ENCODE measurements at regions not wholly inside any gene's neighbourhood (a gene's known extent, or its start where the extent isn't known, plus 50 kb on each side); places are given as distances from the start of the nearest gene placed in this dataset.

DNA sequence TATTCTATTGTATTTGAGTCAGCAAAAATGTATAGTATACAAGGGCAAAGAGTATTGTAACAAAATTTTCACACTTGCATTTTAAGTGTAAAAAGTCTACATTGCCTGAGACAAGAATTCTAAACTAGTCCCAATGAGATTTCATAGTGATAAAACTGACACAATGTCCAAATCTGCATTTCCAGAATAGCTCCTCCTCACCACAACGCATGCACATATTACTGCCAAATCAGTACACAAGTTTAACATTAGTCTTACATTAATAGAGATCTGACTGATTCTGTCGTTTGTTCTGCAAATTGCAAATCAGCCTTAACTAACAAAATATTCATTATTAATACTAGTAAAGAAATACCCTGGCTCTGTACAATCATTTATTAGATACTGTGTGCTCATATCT, 222.2 kb upstream of the NEIL3 start:
- DNase-seq (ENCODE audit: low read depth) = no peak
- H3K4me3 ChIP-seq (ENCODE audit: low read depth, low read length) = no peak overlapping the region

DNA sequence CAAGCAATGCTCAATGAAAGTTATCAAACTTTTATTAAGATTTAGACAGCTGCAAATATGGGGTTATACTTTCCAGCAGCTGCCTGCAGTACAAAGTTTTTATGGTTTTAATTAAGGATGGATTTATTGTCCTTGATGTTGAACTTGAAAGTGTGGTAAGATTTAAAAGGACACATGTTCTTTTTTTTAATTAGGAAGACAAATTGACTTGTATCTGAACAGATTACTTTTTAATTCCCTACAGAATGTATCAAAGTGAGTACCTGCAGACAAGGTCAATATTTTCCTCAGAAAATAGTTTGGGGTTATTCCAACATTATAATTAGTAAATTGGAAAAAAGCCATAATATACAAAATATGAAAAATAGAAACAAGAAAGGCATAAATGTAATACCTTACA, 218.2 kb upstream of the NEIL3 start:
- DNase-seq (ENCODE audit: low read depth) = no peak
- H3K4me3 ChIP-seq (ENCODE audit: low read depth, low read length) = no peak overlapping the region

DNA sequence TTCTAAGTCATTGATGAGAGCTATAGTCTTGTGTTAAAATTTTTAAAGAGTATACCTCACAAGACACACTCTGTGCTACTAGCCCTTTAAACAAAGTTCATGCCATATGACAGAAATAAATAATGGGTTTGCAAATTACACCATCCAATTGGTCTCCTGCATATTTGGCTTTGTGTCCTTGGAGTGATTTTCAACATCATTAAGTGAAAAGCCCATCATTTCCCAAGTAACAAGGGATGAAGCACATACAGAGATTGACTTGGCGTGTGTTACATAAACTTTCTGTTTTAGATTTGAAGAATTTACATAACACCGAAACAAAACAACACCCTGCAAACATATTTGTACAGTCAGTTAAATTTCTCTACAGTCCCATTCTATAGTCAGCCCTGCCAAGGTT, 216.9 kb upstream of the NEIL3 start:
- no peak overlapping the region for H3K4me3 ChIP-seq (ENCODE audit: low read depth, low read length)
- no peak for DNase-seq (ENCODE audit: low read depth)

DNA sequence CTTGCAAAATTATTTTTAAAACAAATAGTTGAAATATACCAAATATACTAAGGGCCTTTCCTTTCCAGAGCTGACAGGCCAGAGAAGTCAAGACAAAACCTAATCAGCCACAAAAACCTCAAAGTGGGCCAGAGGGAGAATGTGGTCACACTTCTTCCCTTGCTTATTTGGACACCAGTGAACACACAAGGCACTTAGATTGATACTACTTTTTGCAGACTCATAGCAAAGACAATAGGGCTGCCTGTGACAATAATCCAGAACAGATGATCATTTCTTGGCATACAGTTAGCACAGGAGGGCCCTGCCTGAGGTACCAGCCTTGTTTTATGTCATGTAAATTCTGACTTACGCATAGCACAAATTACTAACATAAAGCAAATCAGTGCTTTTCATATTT, 215.7 kb upstream of the NEIL3 start:
- no peak for DNase-seq (ENCODE audit: low read depth)
- no peak overlapping the region for H3K4me3 ChIP-seq (ENCODE audit: low read depth, low read length)

DNA sequence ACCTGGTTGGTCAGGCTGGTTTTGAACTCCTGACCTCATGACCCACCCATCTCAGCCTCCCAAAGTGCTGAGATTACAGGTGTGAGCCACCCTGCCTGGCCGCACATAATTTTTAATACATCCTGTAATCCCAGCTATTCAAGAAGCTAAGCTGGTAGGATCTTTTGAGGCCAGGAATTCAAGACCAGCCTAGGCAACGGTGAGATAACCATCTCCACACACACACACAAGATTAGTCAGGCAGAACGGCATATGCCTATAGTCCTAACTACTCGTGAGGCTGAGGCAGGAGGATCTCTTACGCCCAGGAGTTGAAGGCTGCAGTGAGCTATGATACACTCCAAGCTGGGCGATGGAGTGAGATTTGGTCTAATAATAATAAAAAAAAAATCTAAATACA, 212.4 kb upstream of the NEIL3 start:
- DNase-seq (ENCODE audit: low read depth) = no peak
- H3K4me3 ChIP-seq (ENCODE audit: low read depth, low read length) = no peak overlapping the region

DNA sequence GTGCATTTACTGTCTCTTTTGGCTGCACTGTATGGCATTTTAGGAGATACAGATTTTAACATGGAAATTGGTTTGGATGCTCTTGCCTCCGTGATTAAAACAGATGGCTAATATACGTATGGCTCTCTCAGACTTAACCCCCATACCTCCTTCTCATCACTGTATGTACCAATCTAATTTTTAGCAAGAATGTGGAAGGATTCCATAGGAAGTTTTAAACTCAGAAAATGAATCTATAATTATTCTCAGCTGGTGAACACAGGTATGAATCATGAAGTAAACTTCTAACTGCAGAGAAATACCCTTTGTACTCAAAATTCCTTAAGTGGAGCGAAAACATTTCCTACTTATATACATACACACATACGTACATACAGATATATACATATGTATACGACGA, 210.5 kb upstream of the NEIL3 start:
- no peak for DNase-seq (ENCODE audit: low read depth)
- H3K4me3 ChIP-seq (ENCODE audit: low read depth, low read length) = no peak overlapping the region

DNA sequence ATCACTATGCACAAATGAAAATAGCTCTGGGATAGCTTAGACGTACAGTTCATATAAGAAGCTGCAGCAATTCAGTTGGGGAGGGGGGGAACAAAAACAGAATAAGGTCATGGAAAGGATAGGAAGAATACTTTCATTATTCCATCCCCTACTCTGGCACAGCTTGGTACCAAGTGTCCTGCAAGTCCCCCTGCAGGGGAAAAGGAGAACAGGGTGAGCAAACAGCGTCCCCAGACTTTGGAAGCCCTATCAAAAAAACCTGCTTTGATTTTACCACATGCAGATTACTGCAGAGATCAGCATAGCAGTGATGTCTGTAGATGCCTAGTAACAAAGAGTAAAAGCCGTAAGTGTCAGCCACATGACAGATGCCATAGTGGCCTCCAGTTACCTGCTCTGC, 209.4 kb upstream of the NEIL3 start:
- H3K4me3 ChIP-seq (ENCODE audit: low read depth, low read length) = no peak overlapping the region
- no peak for DNase-seq (ENCODE audit: low read depth)

DNA sequence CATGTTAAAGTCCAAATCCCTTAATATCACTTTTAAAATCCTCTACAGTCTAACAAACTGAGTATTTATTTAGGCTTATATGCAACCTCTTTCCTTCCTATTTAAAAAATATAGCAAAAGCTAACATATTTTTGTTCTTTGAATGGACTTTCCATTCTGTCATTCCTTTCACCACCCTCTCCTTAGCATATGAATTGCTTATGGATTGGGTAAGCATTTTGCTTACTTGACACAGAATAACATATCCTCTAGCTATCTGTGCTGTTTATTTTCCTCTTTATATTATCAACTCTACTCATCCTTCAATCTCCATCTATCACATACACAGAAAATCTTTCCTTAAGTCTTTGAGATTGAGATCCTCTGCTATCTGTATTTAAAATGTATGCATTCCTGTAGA, 206.1 kb upstream of the NEIL3 start:
- no peak for DNase-seq (ENCODE audit: low read depth)

DNA sequence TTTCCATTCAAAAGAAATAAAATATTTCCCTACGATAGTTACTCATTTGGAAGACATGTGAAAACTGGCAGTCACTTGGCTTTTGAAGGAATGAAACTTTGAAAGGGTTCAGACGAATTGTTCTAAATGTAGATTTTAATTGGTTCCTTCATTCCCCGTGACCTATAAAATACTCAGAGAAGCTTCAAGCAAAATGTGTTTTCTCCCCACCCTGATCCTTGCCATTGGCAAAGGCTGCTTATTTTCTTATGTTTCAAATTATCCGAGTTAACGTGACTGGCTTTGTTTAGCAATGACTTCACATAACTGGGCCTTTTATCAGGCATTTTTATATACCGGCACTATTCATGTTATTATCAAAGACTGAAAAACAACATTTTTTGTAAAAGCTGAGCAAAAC, 204.1 kb upstream of the NEIL3 start:
- no peak overlapping the region for H3K4me3 ChIP-seq (ENCODE audit: low read depth, low read length)
- DNase-seq (ENCODE audit: low read depth) = no peak

More for the DNA sequence above, 206.1 kb upstream of the NEIL3 start:
- H3K4me3 ChIP-seq (ENCODE audit: low read depth, low read length) = no peak overlapping the region

DNA sequence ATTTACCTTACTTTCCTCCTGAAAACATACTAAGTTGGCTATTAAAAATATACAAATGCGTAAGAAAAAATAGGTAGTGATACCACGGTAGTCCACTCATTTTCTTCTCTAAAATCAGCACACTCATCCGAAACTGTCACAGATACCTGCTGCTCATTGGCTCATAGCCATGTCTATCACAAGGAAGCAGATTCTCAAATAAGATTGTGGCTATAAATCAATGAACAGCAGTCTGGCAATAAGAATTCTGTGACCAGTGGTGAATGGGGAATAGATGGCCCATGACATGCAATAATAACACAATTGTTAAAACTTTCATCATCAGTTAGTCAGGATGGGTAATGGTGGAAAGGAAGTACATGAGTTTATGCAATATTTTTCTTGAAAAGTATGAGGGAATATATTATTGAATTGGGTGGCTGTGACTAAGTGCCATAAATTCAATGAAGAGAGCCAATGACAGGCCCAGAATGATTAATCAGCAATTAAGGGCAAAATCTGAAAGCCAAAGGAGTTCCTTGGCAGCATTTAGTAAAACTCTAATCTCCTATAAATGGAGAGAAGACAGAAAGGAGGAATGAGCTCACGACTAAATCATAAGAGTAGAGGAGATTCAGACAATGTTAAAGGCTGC, 202.3 kb upstream of the NEIL3 start:
- DNase-seq (ENCODE audit: low read depth) = peak; percentile 38
- H3K4me3 ChIP-seq (ENCODE audit: low read depth, low read length) = no peak overlapping the region

DNA sequence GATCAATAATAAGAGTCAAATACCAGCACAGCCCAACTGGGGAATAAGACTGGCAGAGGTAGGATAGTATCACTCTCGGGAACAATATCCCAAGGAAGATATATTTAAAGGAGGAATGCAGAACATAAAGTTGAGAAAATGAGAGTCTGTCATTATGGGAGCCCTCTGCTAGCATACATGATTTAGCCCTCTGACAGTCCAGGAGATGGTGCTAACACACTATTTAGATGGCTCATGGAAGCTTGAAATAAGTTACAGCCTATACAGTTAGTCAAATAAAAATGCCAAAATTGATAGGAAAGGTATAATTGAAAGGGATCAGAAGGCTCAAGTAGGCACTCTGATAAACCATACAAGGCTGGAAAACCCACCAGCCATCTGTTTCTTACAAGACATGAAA, 201.0 kb upstream of the NEIL3 start:
- DNase-seq (ENCODE audit: low read depth) = no peak
- no peak overlapping the region for H3K4me3 ChIP-seq (ENCODE audit: low read depth, low read length)

DNA sequence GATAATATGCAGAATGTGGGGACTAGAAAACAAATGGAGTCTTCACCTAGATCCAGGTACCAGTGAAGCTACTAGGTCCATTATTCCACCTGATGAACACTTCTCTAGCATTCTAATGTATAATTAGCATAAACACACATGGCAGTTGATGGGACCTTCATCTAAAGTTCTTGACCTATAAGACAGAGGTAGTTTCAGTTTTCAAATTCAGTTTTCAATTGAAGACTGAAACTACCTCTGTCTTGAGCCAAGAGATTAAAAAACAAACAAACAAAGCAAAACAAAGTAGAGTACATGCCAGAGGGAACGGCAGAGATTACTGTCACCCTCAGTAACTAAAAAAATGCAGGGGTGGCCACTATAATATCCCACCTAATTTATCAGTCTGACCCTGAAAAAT, 199.9 kb upstream of the NEIL3 start:
- no peak for DNase-seq (ENCODE audit: low read depth)
- H3K4me3 ChIP-seq (ENCODE audit: low read depth, low read length) = no peak overlapping the region

DNA sequence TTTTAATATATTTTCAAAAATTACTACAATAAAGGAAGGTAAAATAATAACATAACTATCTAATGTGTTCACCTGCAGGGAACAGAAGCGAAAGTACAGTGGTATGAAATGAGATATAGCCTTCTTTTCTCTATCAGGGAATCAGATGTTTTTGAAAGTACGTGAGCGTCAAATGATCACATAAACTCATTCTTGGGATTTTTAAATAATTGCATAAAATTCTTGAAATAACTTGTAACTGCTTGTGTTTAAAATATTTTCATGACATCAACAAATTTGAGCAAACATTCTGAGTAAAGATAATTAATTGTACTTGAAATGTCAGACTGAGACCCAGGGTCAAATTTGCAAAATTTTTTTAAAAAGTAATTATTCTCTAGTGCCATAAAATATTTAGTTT, 193.5 kb upstream of the NEIL3 start:
- H3K4me3 ChIP-seq (ENCODE audit: low read depth, low read length) = no peak overlapping the region
- DNase-seq (ENCODE audit: low read depth) = no peak

DNA sequence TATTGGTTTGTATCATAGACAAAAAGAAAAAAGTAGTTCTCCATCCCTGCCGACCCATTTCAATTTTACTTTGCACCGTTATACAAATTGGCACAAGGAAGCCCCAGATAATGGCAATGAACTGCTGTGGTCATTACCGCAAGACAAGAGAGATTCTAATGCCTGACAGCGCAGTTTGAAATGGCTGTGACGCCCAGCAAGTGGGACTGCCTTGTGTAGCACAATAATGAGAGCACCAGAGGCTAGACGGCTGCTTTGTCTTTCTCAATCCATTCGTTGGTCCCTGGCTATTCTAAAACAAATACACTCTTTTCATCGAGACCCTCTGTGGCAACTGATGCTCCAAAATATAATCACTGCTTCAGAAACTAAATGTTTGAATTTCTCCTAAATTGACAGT, 192.4 kb upstream of the NEIL3 start:
- no peak overlapping the region for H3K4me3 ChIP-seq (ENCODE audit: low read depth, low read length)

DNA sequence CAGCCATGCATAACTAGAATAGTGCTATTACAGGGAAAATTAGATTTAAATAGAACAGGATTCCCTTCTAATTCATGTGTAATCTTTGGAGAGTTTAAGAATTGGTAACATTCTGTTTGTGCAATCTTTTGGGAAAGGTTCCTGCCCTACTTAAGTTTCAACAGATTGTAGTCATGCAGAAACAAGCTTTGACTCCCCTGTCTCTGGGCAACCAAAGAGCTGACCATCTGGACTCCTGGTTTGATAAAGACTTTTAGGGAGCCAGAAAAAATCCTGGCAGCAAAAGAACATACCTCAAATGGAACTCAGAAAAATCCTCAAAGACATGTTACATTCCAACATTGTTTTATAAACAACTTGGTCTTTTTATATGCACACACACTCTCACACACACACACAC, 191.1 kb upstream of the NEIL3 start:
- H3K4me3 ChIP-seq (ENCODE audit: low read depth, low read length) = no peak overlapping the region
- DNase-seq (ENCODE audit: low read depth) = peak; percentile 92

More for the DNA sequence above, 192.4 kb upstream of the NEIL3 start:
- no peak for DNase-seq (ENCODE audit: low read depth)

DNA sequence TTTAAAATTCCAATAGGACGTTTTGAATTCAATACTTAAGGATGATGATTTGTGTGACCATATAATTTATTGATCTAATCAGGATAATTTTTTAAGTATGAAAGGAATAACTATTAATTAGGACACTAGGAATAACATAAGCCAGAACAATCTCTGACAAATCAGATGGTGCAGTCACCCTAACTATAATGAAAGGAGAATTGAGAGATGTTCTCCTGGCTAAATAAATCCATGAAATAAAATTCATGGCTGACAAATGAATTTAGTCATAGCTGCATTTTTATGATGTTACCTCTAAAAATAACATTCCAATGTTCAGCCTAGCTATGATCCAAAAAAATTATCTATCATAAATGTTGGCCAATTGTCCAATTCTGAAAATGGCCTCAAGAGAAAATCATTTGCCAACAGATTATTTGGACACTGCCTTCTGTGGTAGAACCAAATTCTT, 190.6 kb upstream of the NEIL3 start:
- H3K4me3 ChIP-seq (ENCODE audit: low read depth, low read length) = no peak overlapping the region
- peak; percentile 33 for DNase-seq (ENCODE audit: low read depth)

DNA sequence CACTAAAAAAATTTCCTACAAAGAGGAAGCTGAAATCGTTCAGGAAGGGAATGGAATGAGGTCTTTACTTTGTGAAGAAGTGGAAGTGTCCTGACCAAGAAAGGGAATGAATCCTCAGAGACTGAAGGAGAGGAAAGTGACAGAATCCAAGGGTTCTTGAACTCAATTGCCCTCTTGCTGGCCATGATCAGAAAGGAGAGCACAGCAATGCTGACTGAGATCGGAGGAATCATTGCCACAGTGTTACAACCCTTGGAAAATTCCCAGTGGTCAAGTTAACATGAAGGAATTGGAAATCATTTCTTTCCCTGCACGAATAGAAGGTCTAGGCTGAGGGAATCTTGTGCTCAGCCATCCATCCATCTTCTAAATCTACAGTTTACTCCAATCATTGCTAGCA, 190.0 kb upstream of the NEIL3 start:
- no peak for DNase-seq (ENCODE audit: low read depth)
- no peak overlapping the region for H3K4me3 ChIP-seq (ENCODE audit: low read depth, low read length)

DNA sequence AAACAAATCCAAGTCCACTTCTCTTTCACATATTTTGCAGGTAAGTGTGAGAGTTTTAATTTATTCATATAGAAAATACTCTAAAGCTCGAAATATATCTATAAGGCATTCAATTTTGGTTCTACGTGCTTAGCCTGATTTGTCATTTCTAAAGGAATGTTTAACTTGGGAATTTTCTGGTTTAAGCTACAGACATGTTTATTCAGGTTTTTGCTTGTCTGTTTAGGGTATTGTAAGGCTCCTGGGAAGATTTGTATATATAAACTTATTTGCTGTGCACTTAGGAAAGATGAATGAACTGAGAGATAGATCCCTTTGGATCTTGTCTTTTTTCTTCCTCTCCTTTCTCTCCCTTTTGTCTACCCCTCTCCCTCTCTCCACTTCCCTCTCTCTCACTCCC, 185.9 kb upstream of the NEIL3 start:
- no peak for DNase-seq (ENCODE audit: low read depth)
- H3K4me3 ChIP-seq (ENCODE audit: low read depth, low read length) = no peak overlapping the region

DNA sequence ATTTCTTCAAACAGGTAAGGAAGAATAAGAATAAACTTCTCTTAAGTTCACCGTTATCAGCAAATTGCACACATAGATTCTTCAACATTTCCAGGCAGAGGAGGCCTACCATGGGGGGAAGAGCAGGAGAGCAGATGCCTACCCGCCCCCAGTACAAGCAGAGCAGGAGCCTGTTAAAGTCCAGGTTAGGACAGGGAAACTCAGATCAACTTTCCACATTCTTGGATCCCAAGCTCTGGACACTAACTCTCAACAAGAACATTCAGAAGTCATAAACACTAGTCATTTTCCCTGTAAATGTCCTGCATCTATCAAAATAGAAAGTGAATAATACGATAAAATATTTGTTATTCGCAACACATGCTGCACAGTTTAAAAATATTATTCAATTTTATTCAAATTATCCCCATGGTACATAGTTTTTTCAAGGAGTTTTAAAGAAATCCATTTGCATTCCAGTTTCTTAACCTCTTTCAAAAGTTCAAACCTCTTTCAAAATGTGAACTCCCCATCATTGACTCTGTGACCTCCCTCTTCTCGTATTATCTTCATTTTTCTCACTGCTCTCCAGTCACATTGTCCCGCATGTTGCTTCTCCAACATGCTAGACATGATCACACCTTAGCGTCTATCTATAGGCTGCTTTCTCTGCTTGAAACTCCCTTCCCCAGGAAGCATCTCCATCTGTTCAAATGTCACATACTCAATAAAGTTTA, 185.2 kb upstream of the NEIL3 start:
- H3K4me3 ChIP-seq (ENCODE audit: low read depth, low read length) = no peak overlapping the region
- no peak for DNase-seq (ENCODE audit: low read depth)

DNA sequence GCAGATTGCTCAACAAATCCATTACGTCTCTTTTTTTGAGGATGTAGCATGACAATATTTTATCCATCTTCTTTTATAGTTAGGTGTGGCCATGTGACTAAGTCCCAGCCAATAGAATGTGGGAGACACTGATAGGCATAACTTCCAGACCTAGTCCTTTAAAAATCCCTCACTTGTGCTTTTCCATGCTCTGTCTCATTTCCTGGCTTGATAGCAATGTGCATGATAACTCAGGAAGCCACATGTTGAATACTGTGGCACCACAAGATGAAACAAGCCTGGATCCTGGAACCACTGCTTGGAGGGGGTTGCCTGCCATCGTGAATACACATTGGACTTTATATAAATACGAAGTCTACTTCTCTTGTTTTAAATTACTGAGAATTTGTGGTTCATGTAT, 184.0 kb upstream of the NEIL3 start:
- no peak for DNase-seq (ENCODE audit: low read depth)

DNA sequence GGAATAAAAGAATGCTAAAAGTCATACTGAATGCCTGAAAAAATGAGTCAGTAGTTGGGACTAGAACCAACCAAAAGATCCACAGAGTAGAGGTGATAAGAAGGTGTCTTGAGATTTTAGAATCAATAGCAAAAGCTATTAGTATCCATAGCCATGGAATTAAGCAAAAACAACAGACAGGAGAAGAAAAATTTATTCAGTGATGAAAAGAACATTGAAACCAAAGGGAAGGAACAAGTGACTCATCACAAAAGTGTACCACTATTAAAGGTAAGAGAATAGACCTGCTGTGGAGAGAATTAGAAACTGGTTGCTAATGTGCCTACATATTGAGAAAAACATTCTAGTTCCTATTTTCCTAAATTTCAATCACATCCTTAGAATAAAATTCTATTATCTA, 182.0 kb upstream of the NEIL3 start:
- no peak overlapping the region for H3K4me3 ChIP-seq (ENCODE audit: low read depth, low read length)
- DNase-seq (ENCODE audit: low read depth) = no peak

More for the DNA sequence above, 184.0 kb upstream of the NEIL3 start:
- H3K4me3 ChIP-seq (ENCODE audit: low read depth, low read length) = no peak overlapping the region
